Brain microvascular endothelial cell (primary cell): ENCODE measurements at regions not wholly inside any gene's neighbourhood (a gene's known extent, or its start where the extent isn't known, plus 50 kb on each side); places are given as distances from the start of the nearest gene placed in this dataset.
"Not testable (repeated sequence)": the region's sequence is repeated elsewhere in the genome, so short reads cannot be mapped to it uniquely, and the experiment has no call there.

ENCODE experiments used
- DNase-seq: peaks from one replicate; pipeline ENCODE4 v3.0.0-alpha.2; 2020
- H3K27ac ChIP-seq: fragments of 250-450 bp; sonication (Bioruptor Pico); 2 replicates; pipeline ENCODE4 v1.5.1; 2020; ENCODE audit warnings: mild to moderate bottlenecking, moderate library complexity
- H3K27me3 ChIP-seq: fragments of 250-450 bp; sonication (Bioruptor Pico); replicated peaks from 2 replicates; pipeline ENCODE4 v1.5.1; 2020; ENCODE audit warnings: mild to moderate bottlenecking
- H3K36me3 ChIP-seq: fragments of 250-450 bp; sonication (Bioruptor Pico); replicated peaks from 2 replicates; pipeline ENCODE4 v1.5.1; 2020; ENCODE audit warnings: mild to moderate bottlenecking
- H3K4me3 ChIP-seq: 2 replicates; pipeline ENCODE4 v1.5.1; 2011; ENCODE audit warnings: low read depth, mild to moderate bottlenecking, control low read depth, low read length, moderate library complexity
- CTCF ChIP-seq: IDR thresholded peaks from 2 replicates; pipeline ENCODE4 v1.5.1; 2011; ENCODE audit warnings: low read depth, mild to moderate bottlenecking, moderate library complexity, low read length, control low read depth, inconsistent platforms; ENCODE audit errors: missing control alignments
- in situ Hi-C: cut with HindIII; loops from 2 replicates; pipeline ENCODE4 v1.10.0; 2017; ENCODE audit warnings: low sequenced_read_pairs, low pct_ligation_motif_present

GRCh38 chr13:43946281-43946680, 66.6 kb downstream of the LACC1 start:
- no peak for TF ChIP-seq CTCF
- Histone ChIP-seq H3K27ac (no peak overlapping the region), H3K27me3 (no peaks in the 10 kb centered on the region), H3K4me3 (no peak overlapping the region), H3K36me3 (no peaks in the 10 kb centered on the region)
- in situ Hi-C loops = no loop called here
- DNase-seq = no peak

- Histone ChIP-seq H3K36me3 (no peaks in the 10 kb centered on the region), H3K4me3 (no peak overlapping the region), H3K27ac (no peak overlapping the region), H3K27me3 (no peaks in the 10 kb centered on the region)
- in situ Hi-C loops = no loop called here
- DNase-seq = no peak
- no peak for TF ChIP-seq CTCF
Measured at GRCh38 chr13:43947897-43948458, 68.3 kb downstream of the LACC1 start.

DNA sequence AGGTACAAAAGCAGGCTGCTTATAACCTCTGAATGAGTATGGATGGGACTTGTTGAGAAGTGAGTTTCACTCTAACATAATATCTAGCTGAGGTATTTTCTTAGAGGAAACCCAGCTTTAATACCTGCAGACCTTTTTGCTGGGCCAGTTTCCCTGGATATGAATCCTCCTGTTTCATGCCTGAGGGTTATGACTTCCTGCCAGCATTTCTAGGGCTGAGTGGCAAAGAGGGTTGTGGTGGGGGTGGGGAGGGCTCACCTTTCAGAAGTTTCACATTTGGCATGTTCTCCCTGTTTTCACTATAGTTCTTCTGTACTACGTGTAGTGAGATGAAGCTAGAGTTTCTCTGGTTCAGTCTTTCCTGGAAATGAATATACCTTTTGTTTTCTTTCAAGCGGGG, 73.7 kb downstream of the LACC1 start:
- TF ChIP-seq CTCF = no peak
- Histone ChIP-seq H3K27ac (no peak overlapping the region), H3K4me3 (no peak overlapping the region), H3K27me3 (no peaks in the 10 kb centered on the region), H3K36me3 (no peaks in the 10 kb centered on the region)
- in situ Hi-C loops = no loop called here
- DNase-seq = no peak

- H3K4me3 ChIP-seq, in situ Hi-C loops, H3K27me3 ChIP-seq, H3K27ac ChIP-seq, DNase-seq, H3K36me3 ChIP-seq: not testable (repeated sequence)
Measured at GRCh38 chr13:43956975-43957374, 77.3 kb downstream of the LACC1 start.

DNA sequence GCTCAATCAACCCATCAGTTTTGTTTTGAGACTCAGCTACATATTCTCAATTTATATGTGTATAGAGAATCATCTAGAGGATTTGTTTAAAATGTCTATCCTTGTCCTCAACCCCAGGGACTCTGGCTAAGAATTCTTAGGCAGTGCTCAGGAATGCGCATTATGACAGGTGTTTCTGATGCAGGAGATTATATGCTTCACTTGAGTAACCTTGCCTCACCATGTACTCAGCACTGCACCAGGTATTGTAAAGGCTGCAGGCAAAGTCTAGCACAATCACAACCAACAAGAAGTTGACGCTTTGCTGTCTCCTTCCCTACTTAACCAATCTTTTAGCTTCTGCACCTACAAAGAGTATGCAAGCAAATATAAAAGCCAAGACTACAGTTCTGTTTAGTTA, 79.6 kb downstream of the LACC1 start:
- Histone ChIP-seq H3K4me3 (no peak overlapping the region), H3K27me3 (no peaks in the 10 kb centered on the region), H3K36me3 (no peaks in the 10 kb centered on the region), H3K27ac (no peak overlapping the region)
- in situ Hi-C loops = no loop called here
- no peak for DNase-seq
- TF ChIP-seq CTCF = no peak

GRCh38 chr13:43961909-43962308, 82.2 kb downstream of the LACC1 start:
- no peak overlapping the region for H3K4me3 ChIP-seq
- H3K36me3 ChIP-seq = no peaks in the 10 kb centered on the region
- no peaks in the 10 kb centered on the region for H3K27me3 ChIP-seq
- TF ChIP-seq CTCF = no peak
- no peak overlapping the region for H3K27ac ChIP-seq
- in situ Hi-C loops = no loop called here
- DNase-seq = no peak
